Loucy (cell line): ENCODE measurements at regions not wholly inside any gene's neighbourhood (a gene's known extent, or its start where the extent isn't known, plus 50 kb on each side); places are given as distances from the start of the nearest gene placed in this dataset.

ENCODE experiments used
- H2AFZ ChIP-seq: fragments of 200-600 bp; sonication (generic); 2 replicates; pipeline ENCODE4 v1.6.0; 2016; ENCODE audit warnings: antibody characterized with exemption, mild to moderate bottlenecking, low read length, moderate library complexity
- H3F3A ChIP-seq: fragments of 200-600 bp; 2 replicates; pipeline ENCODE4 v1.6.0; 2016; ENCODE audit warnings: antibody characterized with exemption, low read depth, mild to moderate bottlenecking
- H3K27me3 ChIP-seq: fragments of 200-600 bp; sonication (generic); 2 replicates; pipeline ENCODE4 v1.6.1; 2014; ENCODE audit warnings: low read length, mild to moderate bottlenecking; ENCODE audit not compliant: insufficient read depth, poor library complexity, severe bottlenecking
- H3K36me3 ChIP-seq: fragments of 200-600 bp; sonication (generic); 2 replicates; pipeline ENCODE4 v1.6.1; 2016; ENCODE audit warnings: low read length; ENCODE audit not compliant: insufficient read depth
- H3K4me1 ChIP-seq: fragments of 200-600 bp; sonication (generic); 2 replicates; pipeline ENCODE4 v1.5.1; 2014; ENCODE audit warnings: low read length, mild to moderate bottlenecking; ENCODE audit not compliant: insufficient read depth, poor library complexity, severe bottlenecking
- H3K4me2 ChIP-seq: fragments of 200-600 bp; sonication (generic); 2 replicates; pipeline ENCODE4 v1.6.0; 2014; ENCODE audit warnings: antibody characterized with exemption, low read length, low read depth, mild to moderate bottlenecking; ENCODE audit not compliant: poor library complexity, severe bottlenecking
- H3K4me3 ChIP-seq: fragments of 200-600 bp; sonication (generic); 2 replicates; pipeline ENCODE4 v1.5.1; 2014; ENCODE audit warnings: low read length, mild to moderate bottlenecking, mixed read lengths; ENCODE audit not compliant: poor library complexity, severe bottlenecking
- H3K79me2 ChIP-seq: fragments of 200-600 bp; sonication (generic); 2 replicates; pipeline ENCODE4 v1.6.1; 2014; ENCODE audit warnings: low read length; ENCODE audit not compliant: insufficient read depth
- H3K9ac ChIP-seq: fragments of 200-600 bp; sonication (generic); 2 replicates; pipeline ENCODE4 v1.6.0; 2014; ENCODE audit warnings: mild to moderate bottlenecking, low read depth, low read length, moderate library complexity; ENCODE audit not compliant: poor library complexity, severe bottlenecking
- H3K9me2 ChIP-seq: fragments of 200-600 bp; sonication (generic); replicated peaks from 2 replicates; pipeline ENCODE4 v1.6.1; 2016; ENCODE audit warnings: low read depth, low read length, mixed read lengths
- H3K9me3 ChIP-seq: fragments of 200-600 bp; sonication (generic); 2 replicates; pipeline ENCODE4 v1.6.1; 2014; ENCODE audit warnings: mild to moderate bottlenecking, antibody characterized with exemption, low read length, low read depth; ENCODE audit not compliant: insufficient read depth
- H4K20me1 ChIP-seq: fragments of 200-600 bp; sonication (generic); 2 replicates; pipeline ENCODE4 v1.6.0; 2014; ENCODE audit warnings: antibody characterized with exemption, low read length, mild to moderate bottlenecking; ENCODE audit not compliant: insufficient read depth, poor library complexity, severe bottlenecking
- CTCF ChIP-seq: fragments of 200-600 bp; sonication (generic); conservative IDR thresholded peaks from 2 replicates; pipeline ENCODE4 v1.5.1; 2014; ENCODE audit warnings: mild to moderate bottlenecking, antibody characterized with exemption, low read length
- EZH2phosphoT487 ChIP-seq: fragments of 200-600 bp; IDR thresholded peaks from 2 replicates; pipeline ENCODE4 v1.6.1; 2018; ENCODE audit warnings: antibody characterized with exemption, mild to moderate bottlenecking, moderate library complexity, borderline replicate concordance

- no peaks in the 10 kb centered on the region for H3K9me2 ChIP-seq
- no peaks in the 10 kb centered on the region for H3K4me1 ChIP-seq
- no peaks in the 10 kb centered on the region for H3F3A ChIP-seq
- no peak overlapping the region for H3K4me3 ChIP-seq
- no peak overlapping the region for H2AFZ ChIP-seq
- H3K9ac ChIP-seq, result no peak overlapping the region
- no peaks in the 10 kb centered on the region for H3K36me3 ChIP-seq
- H3K9me3 ChIP-seq, result no peaks in the 10 kb centered on the region
- no peaks in the 10 kb centered on the region for H3K79me2 ChIP-seq
- H3K4me2 ChIP-seq, result no peak overlapping the region
- H3K27me3 ChIP-seq, result no peaks in the 10 kb centered on the region
- no peak for TF ChIP-seq CTCF
- TF ChIP-seq EZH2phosphoT487, result no peak
- no peaks in the 10 kb centered on the region for H4K20me1 ChIP-seq
These were observed 192.2 kb downstream of the MID1IP1 start for GRCh38 chrX:38993500-38993899.

GRCh38 chrX:38999099-38999498, 197.8 kb downstream of the MID1IP1 start:
- Histone ChIP-seq H3K4me3 (no peak overlapping the region), H3F3A (no peaks in the 10 kb centered on the region), H3K36me3 (no peaks in the 10 kb centered on the region), H3K4me1 (no peaks in the 10 kb centered on the region), H3K4me2 (no peak overlapping the region), H3K9me2 (no peaks in the 10 kb centered on the region), H2AFZ (no peak overlapping the region), H3K79me2 (no peaks in the 10 kb centered on the region), H4K20me1 (no peaks in the 10 kb centered on the region), H3K27me3 (no peaks in the 10 kb centered on the region), H3K9me3 (no peaks in the 10 kb centered on the region), H3K9ac (no peak overlapping the region)
- TF ChIP-seq CTCF, result no peak
- TF ChIP-seq EZH2phosphoT487, result no peak

DNA sequence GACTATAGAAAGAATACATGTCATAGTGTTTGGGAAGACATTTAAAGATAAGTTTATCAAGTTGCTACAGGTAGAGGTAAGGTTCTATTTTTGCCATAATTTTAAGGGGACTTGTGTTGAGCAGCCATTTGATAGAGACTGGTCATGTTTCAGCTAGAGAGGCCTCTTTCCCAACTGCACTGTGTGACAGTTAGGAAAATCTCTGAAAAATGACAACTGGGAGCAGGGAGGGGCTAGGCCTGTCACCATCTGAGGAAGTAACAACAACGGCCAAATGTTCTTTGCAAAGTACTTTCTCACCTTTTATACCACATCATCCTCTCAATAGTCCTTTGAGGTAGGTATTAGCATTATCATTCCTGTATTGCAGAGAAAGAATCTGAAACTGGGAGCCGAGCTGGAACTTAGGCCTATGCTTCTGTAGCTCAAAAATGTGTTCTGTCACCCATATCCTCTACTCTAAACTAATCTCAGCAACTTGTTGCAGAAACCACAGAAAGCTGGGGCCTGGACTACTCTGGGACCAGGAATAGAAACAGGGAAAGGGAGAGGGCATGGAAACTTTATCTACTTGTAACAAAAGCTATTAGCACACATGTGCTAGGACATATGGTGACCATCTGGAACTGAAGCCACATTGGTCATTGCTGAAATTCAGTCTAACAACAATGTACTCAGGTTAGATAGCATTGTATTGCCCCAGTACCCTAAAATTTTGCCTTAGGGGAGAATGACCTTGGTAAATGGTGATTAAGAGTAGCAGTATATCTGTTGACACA, 198.9 kb downstream of the MID1IP1 start:
- TF ChIP-seq EZH2phosphoT487 (no peak), CTCF (no peak)
- no peaks in the 10 kb centered on the region for H4K20me1 ChIP-seq
- H3K27me3 ChIP-seq, result no peaks in the 10 kb centered on the region
- no peaks in the 10 kb centered on the region for H3K79me2 ChIP-seq
- H3K4me3 ChIP-seq, result no peak overlapping the region
- no peaks in the 10 kb centered on the region for H3K4me1 ChIP-seq
- H3K9me3 ChIP-seq, result no peaks in the 10 kb centered on the region
- no peaks in the 10 kb centered on the region for H3K9me2 ChIP-seq
- no peaks in the 10 kb centered on the region for H3K36me3 ChIP-seq
- no peak overlapping the region for H2AFZ ChIP-seq
- no peaks in the 10 kb centered on the region for H3F3A ChIP-seq
- no peak overlapping the region for H3K9ac ChIP-seq
- no peak overlapping the region for H3K4me2 ChIP-seq
